ENCODE measurements at regions not wholly inside any gene's neighbourhood (a gene's known extent, or its start where the extent isn't known, plus 50 kb on each side); places are given as distances from the start of the nearest gene placed in this dataset.

- Histone ChIP-seq H3K79me2 (ENCODE audit: insufficient read depth, low read length) (no peaks in the 10 kb centered on the region), H3K27me3 (ENCODE audit: insufficient read depth, low read length) (peaks cover 6% of the 10 kb centered on the region), H3K4me1 (ENCODE audit: insufficient read depth, low read length) (no peaks in the 10 kb centered on the region), H3K4me3 (ENCODE audit: insufficient read depth, low read length) (no peak overlapping the region), H3K36me3 (ENCODE audit: insufficient read depth, low read length) (no peaks in the 10 kb centered on the region), H4K20me1 (ENCODE audit: insufficient read depth, low read length) (no peaks in the 10 kb centered on the region), H3K4me2 (ENCODE audit: insufficient read depth, low read length) (no peak overlapping the region), H3K27ac (ENCODE audit: low read depth, low read length) (no peak overlapping the region), H2AFZ (ENCODE audit: low read length) (no peak overlapping the region), H3K9me3 (ENCODE audit: low read depth, low read length) (no peaks in the 10 kb centered on the region)
- DNase-seq (ENCODE audit: insufficient read length, low spot score, missing footprints): no peak
- no peak for TF ChIP-seq CTCF (IDR thresholded peaks at IDR 0.05; ENCODE audit: extremely low read depth, low read depth, low read length)
These were observed 139.8 kb downstream of the RNF152 start for GRCh38 chr18:61752973-61753372.

- Histone ChIP-seq H3K27ac (ENCODE audit: low read depth, low read length) (no peak overlapping the region), H3K9me3 (ENCODE audit: low read depth, low read length) (no peaks in the 10 kb centered on the region), H3K36me3 (ENCODE audit: insufficient read depth, low read length) (no peaks in the 10 kb centered on the region), H3K79me2 (ENCODE audit: insufficient read depth, low read length) (no peaks in the 10 kb centered on the region), H3K4me3 (ENCODE audit: insufficient read depth, low read length) (no peak overlapping the region), H3K4me2 (ENCODE audit: insufficient read depth, low read length) (no peak overlapping the region), H3K4me1 (ENCODE audit: insufficient read depth, low read length) (no peaks in the 10 kb centered on the region), H3K27me3 (ENCODE audit: insufficient read depth, low read length) (peaks cover 6% of the 10 kb centered on the region), H2AFZ (ENCODE audit: low read length) (no peak overlapping the region), H4K20me1 (ENCODE audit: insufficient read depth, low read length) (no peaks in the 10 kb centered on the region)
- no peak for TF ChIP-seq CTCF (IDR thresholded peaks at IDR 0.05; ENCODE audit: extremely low read depth, low read depth, low read length)
- no peak for DNase-seq (ENCODE audit: insufficient read length, low spot score, missing footprints)
These were observed 141.8 kb downstream of the RNF152 start for GRCh38 chr18:61750840-61751668.

GRCh38 chr18:61749546-61749945, 143.3 kb downstream of the RNF152 start:
- H3K27ac ChIP-seq (ENCODE audit: low read depth, low read length): no peak overlapping the region
- H3K36me3 ChIP-seq (ENCODE audit: insufficient read depth, low read length): no peaks in the 10 kb centered on the region
- H3K4me1 ChIP-seq (ENCODE audit: insufficient read depth, low read length): no peaks in the 10 kb centered on the region
- no peak overlapping the region for H3K4me2 ChIP-seq (ENCODE audit: insufficient read depth, low read length)
- no peaks in the 10 kb centered on the region for H3K79me2 ChIP-seq (ENCODE audit: insufficient read depth, low read length)
- H3K4me3 ChIP-seq (ENCODE audit: insufficient read depth, low read length): no peak overlapping the region
- H3K27me3 ChIP-seq (ENCODE audit: insufficient read depth, low read length): peaks cover 6% of the 10 kb centered on the region
- no peak for DNase-seq (ENCODE audit: insufficient read length, low spot score, missing footprints)
- no peak for TF ChIP-seq CTCF (IDR thresholded peaks at IDR 0.05; ENCODE audit: extremely low read depth, low read depth, low read length)
- H2AFZ ChIP-seq (ENCODE audit: low read length): no peak overlapping the region
- no peaks in the 10 kb centered on the region for H4K20me1 ChIP-seq (ENCODE audit: insufficient read depth, low read length)
- H3K9me3 ChIP-seq (ENCODE audit: low read depth, low read length): no peaks in the 10 kb centered on the region

GRCh38 chr18:61749031-61749430, 143.8 kb downstream of the RNF152 start:
- H3K36me3 ChIP-seq (ENCODE audit: insufficient read depth, low read length): no peaks in the 10 kb centered on the region
- H3K27ac ChIP-seq (ENCODE audit: low read depth, low read length): no peak overlapping the region
- H3K27me3 ChIP-seq (ENCODE audit: insufficient read depth, low read length): peaks cover 6% of the 10 kb centered on the region
- TF ChIP-seq CTCF (IDR thresholded peaks at IDR 0.05; ENCODE audit: extremely low read depth, low read depth, low read length): no peak
- no peak for DNase-seq (ENCODE audit: insufficient read length, low spot score, missing footprints)
- H3K4me2 ChIP-seq (ENCODE audit: insufficient read depth, low read length): no peak overlapping the region
- H3K4me1 ChIP-seq (ENCODE audit: insufficient read depth, low read length): no peaks in the 10 kb centered on the region
- H4K20me1 ChIP-seq (ENCODE audit: insufficient read depth, low read length): no peaks in the 10 kb centered on the region
- H3K4me3 ChIP-seq (ENCODE audit: insufficient read depth, low read length): no peak overlapping the region
- H3K79me2 ChIP-seq (ENCODE audit: insufficient read depth, low read length): no peaks in the 10 kb centered on the region
- no peaks in the 10 kb centered on the region for H3K9me3 ChIP-seq (ENCODE audit: low read depth, low read length)
- no peak overlapping the region for H2AFZ ChIP-seq (ENCODE audit: low read length)
